Right kidney (tissue), 1 donor: ENCODE measurements at regions not wholly inside any gene's neighbourhood (a gene's known extent, or its start where the extent isn't known, plus 50 kb on each side); places are given as distances from the start of the nearest gene placed in this dataset.

ENCODE experiments used
- DNase-seq: peaks from one replicate; pipeline ENCODE4 v3.0.0-alpha.2; 2016

DNA sequence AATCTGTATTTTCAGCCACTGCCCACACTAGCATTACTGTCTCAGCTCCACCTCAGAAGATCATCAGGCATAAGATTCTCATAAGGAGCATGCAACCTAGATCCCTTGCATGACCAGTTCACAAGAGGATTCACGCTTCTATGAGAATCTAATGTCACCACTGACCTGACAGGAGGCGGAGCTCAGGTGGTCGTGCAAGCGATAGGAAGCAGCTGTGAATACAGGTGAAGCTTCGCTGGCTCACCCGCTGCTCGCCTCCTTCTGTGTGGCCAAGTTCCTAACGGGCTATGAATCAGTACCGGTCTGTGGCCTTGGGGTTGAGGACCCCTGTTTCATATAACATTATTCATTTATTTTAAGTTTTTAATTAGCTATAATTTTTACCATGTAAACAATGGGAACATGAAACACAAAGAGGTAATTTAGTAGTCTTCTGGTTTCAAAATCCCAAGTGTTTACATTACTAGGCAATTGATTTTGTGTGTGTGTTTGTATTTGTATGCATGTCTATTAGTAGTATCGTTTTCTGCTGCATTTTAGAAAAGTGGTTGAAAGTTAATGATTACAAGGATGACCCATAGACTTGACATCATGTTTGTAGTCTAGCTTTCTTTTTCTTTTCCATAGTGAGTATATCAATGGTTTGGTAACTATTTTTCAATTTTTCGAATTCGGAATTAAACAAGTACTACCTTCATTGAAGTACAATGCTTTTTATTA lies 159.4 kb downstream of the TENT4A start:
- DNase-seq: no peak

DNA sequence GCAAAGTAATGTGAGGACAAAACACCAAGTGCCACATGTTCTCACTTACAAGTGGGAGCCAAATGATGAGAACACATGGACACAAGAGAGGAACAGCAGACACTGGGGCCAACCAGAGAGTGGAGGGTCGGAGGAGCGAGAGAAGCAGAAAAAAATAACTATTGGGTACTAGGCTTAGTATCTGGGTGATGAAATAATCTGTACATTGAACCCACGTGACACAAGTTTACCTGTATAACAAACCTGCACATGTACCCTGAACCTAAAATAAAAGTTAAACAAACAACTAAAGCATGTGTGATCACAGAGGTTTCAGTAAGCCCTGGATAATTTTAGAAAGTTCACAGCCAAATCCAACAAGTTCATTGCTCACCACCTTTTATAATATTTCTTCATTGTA lies 160.1 kb downstream of the TENT4A start:
- no peak for DNase-seq

DNA sequence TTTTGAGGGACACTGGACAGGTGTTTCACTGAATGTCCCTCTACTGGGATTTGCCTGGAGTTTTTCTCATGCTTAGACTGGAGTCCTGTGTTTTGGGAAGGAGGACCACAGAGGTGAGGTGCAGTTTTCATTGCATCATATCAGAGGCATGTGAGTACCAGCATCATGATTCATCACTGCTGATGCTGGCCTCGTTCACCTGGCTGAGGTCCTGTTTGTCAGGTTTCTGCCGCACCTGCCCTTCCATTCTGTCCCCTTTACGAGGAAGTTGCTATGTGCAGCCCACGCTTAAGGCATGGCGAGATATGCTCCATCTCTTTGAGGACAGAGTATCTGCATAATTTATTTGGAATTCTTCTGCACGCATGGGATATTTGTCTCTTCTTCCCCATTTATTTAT lies 162.1 kb downstream of the TENT4A start:
- DNase-seq: no peak

DNA sequence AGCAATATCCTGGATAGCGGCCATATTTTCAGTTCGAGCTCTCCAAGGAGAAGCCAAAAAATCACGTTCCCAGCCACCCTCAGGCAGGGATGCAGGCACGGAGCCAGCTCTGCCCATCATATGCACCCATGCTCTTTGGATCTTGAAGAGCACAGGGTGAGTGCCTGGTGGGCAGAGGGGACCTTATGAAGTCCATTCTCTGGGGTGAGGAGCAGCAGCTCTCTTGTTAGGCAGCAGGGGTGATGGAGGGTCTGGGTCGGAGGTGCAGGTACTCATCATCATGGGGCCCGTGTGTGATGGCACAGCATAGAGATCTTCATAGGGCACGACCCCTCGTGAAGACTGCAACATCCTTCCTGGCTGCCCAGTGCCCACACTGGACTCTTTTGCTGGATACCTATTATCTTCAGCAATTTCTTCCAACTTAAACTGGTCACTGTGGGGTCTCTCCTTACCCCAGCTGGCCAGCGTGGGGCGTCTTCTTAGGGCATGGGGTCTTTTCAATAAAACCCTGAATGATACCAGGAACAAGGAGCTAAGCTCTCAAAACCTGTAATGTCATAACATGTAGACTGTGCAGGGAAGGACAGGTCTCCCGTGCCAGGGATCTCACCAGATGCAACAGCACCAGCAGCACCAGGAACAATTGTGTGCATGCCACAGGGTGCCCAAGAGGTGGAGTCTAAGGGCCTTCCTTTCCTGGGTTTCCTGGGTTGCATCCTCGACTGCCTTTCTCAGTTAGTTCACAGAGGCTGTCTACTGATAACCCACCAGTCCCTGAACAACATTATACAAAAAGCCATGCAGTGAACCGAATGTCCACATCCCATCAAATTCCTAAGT lies 165.0 kb downstream of the TENT4A start:
- no peak for DNase-seq

DNA sequence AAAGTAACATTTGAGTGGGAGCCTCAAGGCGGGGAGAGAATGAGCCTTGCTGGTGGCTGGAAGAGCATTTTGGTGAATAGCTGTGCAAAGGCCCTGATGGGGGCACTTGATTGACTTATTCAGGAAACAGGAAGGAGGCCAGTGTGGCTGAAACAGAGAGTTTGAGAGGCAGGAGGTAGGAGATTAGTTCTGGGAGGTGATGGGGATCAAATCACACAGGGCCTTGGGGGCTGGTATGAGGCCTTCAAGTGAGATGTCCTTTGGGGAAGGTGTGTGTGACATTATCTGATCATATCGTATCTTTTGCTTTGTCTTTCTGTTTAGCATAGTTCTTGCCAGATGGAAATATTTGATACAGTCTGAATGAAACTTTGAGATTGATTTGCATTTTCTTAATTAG lies 172.3 kb downstream of the TENT4A start:
- DNase-seq: no peak

DNA sequence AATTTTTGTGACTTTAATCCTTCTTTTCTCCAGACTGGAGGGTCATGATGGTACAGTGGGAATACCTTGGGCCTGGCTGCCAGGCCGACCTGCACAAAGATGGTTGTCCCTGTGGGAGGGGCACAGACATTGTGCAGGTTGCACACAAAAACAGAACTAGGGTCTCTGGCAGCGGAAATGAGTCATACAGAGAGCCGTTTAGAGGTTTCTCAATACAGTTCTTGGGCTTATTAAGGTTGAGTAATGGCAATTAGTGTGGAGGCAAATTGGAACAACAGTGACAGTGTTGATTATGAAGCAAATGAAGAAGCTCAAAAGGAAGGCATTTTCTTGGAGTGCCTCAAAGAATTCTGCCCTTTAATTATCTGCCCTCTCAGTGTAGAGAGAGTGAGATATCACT lies 173.6 kb downstream of the TENT4A start:
- no peak for DNase-seq

DNA sequence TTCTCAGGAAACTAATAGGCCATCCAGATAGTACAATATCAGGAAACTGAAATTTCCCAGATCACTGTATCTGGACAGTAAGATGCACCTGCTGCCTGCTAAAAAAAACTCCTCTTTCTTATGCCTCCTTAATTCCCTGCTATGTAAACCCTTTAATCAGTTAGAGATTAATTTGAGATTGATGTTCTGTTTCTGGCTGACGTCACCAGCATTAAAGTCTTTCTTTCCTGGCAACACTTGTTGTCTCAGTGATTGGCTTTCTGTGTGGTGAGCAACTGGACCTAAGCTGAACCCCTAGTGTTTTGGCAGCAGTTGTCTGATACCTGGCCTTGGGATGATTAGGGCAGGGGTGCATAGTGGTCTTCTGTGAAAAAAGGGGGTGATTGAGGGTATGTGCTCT lies 175.8 kb downstream of the TENT4A start:
- DNase-seq: no peak

DNA sequence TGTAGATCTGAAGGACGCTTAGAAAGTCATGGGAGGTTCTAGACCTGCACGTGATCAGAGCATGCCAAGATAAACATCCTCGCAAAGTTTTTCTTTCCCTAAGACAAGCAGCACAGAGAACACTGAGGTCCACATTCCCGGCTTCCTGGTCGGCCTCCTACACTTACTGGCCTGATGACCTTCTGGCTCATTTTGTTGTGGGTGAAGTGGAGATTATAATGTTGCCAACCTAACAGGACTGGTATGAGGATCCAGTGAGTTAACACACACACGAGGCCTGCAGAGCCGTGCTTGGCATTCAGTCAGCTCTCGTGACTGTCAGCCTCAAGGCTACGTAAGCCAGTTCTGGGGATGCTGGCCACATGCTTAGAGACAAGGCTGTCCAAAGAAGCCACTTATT lies 186.0 kb downstream of the TENT4A start:
- DNase-seq: no peak

DNA sequence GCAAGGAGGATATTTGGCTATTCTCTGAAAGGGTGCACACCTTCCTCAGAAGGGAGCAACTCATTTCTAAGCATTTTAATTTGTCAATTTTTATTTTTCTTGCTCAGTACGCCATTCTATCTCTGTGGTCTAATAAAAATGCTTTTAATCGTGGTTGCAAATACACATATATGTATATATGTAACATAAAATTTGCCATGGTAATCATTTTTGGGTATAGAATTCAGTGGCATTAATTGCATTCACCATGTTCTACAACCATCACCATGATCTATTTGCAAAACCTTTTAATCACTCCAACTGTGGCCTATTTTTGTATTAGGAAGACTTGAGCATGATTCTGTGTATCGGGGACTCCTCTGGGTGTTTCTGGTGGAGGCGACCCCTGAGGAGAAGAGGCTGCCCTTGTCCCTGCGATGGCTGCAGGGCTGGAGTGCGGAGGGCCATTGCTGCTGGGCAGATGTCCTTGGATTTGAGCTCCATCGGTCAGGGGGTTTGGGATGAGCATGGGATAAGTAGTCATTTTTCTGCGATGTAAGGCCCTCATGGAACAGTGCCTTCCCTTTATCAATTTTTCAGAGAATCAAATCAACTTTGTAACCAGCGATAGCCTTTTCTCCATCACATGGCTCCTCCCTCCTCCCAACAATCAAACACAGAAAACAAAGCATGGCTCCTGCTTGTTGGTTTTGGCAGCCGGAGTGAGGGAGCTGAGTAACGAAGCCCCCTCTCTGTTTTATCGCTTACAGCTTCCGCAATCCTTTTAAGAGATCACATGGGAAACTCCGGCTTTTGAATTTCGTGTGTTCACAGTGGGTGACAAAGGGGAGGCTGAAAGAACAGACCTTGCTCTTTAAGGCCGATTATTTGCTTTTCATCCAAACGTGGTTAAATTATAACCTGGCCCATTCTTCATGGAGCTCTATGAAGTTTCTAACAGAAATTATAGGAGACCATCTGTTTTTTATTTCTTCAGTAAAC lies 187.3 kb downstream of the TENT4A start:
- DNase-seq: no peak

DNA sequence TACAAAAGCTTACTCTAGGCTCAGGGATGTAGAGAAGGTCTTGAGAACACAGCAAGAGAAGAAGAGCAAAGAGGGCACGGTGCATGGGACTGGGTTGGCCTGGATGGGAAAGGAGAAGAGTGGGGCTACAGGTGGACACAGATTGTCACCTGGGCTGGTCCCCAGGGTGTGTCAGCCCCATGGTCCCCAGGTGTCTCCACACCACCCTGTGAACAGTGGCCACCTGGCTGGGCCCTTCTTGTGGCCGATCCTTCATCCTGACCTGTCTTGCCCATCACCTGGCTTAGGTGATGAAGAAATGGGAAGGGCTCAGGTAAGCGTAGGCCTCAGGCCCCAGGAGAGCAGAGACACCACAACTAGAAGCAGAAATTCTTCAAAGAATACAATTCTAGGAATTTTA lies 188.9 kb downstream of the TENT4A start:
- DNase-seq: no peak

DNA sequence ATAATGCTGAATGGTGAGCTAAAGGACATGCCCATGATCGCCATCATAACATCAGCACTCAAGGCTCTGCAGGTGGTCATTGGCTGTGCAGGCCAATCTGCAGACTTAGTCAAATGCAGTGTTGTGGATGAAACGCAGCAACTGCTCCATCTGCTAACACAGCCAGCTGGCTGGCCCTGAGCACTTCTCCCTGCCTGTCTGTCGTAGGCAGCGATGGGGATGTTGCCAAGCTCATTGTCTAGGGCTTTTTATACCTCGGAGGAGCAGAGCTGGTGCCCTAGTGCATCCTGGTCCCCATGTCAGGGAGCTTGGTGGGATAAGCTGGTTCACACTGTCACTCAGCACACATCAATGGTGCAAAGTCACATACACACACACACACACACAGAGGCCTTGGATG lies 189.4 kb downstream of the TENT4A start:
- no peak for DNase-seq

DNA sequence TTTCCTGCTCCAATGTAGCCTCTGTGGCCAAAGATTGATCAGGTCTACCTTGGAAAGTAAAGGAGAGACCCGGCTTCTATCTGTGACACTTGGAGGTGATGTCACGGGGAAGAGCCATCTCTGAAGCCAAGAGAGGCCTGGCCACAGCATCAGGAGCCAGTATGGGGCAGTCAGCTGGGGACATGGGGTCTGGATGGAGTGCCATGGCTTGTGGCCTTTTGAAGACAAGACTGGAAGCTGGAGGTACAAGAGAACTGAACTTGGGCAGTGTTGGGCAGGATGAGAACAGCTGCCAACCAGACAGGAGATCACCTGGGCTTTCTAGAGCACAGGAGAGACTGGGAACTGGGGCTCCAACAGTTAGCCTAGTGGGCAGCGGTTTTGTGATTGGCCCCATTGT lies 190.7 kb downstream of the TENT4A start:
- no peak for DNase-seq

DNA sequence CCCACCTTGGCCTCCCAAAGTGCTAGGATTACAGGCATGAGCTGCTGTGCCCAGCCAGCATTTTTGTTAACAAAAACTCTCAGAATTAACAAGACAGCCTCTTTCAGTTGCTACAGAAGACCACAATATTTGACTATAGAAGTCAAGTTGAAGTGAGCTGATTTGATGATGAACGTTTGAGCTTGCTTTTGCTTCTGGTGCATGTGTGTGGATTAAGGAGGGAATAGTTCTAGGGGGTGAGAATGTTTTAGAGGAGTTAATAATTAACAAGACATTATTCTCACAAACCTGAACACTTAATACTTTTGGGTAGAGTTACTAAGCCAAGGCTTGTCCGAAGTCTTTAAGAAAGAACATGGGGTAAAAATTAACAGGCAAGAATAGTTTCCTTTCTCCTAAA lies 191.6 kb downstream of the TENT4A start:
- no peak for DNase-seq

DNA sequence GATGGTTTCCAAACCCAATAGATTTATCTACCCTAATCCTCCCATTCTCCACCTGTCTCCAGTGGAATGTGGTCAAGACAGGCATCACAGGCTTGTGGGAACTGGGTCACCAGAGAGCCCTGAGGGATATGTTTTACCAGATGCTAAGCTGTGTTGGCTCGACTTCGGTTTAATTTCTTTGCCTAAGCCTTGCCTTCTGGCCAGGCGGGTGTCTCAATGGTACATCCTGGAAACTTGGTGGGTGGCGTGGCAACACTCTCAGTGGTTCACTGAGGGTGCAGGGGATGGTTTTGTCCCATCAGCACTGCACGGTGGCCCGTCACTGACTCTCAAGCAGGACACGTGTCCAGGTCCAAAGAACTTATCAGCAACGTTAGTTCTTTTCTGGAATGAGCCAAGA lies 192.2 kb downstream of the TENT4A start:
- DNase-seq: no peak

DNA sequence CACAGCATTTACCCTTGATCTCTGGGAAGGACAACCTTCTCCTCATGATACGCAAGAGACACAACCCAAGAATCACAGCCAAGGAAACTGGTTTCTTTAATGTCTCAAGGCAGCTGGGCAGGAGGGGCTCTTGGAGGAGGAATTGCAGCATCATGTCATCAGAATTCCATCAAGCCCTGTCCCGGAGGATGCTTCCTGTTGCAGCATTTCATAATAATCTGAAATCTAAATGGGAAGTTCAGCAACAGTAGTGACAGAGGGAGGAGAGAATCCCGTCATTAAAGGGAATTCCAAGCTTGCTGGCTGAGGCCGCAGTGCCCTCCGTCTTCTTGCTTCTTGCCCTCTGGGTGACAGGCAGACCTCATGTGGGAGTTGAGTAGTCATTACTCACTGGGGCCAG lies 192.7 kb downstream of the TENT4A start:
- no peak for DNase-seq

DNA sequence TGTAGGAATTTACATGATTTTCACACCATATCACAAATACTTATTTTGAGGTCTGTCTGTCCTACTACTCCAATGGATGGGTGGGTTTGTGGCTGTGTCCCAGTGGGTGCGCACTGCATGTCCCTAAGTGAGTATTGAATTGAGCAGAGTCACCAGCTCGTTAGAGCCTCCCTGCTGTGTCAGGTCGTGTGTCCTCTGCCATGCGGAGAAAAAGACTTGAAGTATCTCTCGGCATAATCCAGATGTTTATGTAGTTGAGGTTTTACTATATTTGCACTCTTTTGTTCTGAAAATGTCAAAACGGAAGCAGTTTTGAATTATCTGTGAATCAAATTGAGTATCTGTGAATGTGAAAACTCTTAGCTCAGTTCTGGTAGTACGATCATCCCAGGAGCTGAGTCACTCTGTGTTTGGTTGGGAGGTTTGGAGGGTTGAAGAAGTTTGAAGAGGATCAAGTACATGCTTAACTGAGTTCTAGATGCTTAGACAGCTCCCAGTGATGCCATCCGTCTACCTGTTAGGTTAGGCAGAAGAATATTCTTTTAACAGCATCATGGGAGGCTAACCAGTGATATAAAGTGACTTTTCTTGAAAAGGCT lies 194.2 kb downstream of the TENT4A start:
- DNase-seq: no peak

DNA sequence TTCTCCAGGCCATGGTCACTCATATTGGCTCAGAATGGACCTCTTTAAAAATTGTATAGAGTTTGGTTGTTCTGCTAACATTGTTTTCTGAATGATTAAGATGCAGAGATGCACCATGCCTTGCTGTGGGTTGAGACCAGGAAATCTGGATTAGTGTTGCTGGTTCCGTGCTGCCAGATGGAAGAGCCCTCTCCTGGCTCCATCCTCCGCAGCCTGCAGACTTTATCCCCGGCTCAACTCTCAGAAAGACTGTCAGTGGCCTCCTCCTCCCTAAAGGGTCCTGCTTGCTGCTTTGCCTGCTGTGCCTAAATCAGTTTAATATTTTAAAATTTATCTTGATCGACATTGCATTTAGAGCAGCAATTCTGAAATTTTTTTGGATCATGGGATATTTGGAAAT lies 196.7 kb downstream of the TENT4A start:
- no peak for DNase-seq

DNA sequence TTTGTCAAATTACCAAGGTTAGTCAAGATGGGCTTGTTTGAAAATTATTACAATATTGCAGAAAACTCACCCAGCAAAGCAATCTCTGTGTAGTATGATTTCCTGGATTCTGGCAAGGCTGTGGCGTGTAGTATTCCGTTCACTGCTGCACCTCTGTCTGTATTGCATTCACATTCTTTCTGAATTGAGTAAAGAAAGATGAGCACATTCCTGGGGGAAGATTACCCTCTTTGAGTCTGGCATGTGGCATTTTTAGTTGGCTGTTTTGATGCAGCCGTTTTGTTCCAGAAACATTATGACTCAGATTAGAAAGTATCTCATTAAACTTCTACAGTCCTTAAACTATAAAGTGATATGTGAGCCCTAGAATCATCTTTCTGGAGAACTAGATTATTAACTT lies 197.7 kb downstream of the TENT4A start:
- no peak for DNase-seq

DNA sequence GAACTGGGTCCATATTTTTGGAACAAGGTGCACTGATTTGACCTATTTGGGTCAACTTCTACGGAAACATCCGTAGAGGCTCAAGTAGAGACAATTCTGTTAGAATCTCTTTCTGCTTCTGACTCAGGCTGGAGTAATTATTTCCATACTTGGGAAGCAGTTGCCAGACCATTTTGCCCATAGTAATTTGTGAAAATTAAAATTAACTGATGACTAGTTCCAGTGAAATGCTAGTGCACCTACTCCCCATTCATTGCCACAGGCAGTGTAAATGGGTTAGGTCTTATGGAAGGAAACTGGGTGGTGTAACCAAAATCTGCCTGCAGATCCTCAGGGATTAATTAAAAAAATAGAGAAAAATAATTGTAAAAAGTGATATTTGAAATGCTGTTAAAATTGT lies 201.1 kb downstream of the TENT4A start:
- DNase-seq: no peak

DNA sequence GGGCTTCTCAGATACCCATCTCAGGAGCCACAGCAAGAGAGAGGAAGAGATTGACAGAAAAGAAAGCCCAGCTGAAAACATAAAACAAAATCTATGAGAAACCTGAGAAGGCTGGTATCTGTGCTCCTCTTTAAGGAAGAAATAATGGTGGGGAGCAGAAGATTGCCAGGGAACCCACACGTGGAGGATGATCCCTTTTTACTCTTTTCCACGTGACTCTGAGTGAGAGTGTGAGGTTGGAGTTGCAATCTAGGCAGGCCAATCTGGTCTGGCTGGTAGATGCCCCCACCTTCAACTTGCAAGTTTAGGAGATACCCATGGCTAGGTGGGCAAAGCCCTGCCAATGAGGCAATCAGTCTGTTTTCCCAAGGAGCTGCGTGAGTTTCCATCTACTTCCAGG lies 202.3 kb downstream of the TENT4A start:
- no peak for DNase-seq

DNA sequence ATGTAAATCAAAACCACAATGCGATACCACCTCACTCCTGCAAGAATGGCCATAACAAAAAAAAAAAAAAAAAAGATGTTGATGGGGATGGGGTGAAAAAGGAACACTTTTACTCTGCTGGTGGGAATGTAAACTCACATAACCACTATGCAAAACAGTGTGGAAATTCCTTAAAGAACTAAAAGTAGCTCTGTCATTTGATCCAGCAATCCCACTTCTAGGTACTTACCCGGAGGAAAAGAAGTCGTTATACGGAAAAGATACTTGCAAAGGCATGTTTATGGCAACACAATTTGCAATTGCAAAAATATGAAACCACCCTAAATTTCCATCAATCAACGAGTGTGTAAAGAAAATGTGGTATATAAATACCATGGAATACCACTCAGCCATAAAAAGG lies 205.0 kb downstream of the TENT4A start:
- no peak for DNase-seq

DNA sequence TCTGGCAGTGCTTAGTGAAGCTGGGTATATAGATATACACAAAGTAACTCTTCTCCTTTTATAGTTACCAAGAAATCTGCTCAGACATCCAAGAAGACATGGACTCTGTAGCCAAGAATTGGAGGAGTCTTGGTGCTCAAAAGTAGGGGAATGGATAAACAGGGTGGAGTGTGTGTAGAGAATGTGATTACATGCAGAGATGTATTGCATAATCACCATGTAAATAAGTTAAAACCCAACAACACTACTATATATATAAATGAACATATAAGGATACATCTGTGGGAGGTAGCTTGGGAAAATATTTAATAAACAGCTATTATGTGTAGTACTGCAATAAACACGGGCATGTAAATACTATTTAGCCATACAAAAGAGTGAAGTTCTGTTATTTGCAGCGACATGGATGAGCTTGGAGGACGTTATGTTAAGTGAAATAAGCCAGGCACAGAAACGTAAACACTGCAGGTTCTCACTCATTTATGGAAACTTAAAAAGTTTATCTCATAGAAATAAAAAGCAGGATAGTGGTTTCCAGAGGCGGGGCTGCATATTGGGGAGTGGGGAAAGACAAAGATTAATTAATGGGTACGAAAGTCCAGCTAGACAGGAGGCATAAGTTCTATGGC lies 207.5 kb downstream of the TENT4A start:
- DNase-seq: no peak
